ENCODE measurements at regions not wholly inside any gene's neighbourhood (a gene's known extent, or its start where the extent isn't known, plus 50 kb on each side); places are given as distances from the start of the nearest gene placed in this dataset.
"Not testable (repeated sequence)": the region's sequence is repeated elsewhere in the genome, so short reads cannot be mapped to it uniquely, and the experiment has no call there.

DNA sequence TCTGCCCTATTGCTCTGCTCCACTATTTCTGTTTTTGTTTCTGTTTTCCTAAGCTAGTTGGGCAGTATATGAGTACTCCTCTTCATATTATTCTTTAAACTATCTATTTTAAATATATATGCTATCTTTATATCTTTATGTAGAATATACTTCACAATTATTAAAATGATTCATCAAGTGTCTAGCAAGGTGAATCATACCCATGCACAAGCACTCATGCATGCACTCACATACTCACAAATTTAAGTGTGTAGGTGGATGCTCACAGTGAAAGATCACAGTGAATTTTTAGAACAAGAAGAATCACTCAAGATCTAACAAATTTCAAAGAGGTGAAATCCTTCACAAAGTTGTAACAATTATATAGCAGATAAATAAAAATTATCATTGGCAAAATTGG lies 435.6 kb upstream of the SLITRK5 start:
- DNase-seq = no peak

DNA sequence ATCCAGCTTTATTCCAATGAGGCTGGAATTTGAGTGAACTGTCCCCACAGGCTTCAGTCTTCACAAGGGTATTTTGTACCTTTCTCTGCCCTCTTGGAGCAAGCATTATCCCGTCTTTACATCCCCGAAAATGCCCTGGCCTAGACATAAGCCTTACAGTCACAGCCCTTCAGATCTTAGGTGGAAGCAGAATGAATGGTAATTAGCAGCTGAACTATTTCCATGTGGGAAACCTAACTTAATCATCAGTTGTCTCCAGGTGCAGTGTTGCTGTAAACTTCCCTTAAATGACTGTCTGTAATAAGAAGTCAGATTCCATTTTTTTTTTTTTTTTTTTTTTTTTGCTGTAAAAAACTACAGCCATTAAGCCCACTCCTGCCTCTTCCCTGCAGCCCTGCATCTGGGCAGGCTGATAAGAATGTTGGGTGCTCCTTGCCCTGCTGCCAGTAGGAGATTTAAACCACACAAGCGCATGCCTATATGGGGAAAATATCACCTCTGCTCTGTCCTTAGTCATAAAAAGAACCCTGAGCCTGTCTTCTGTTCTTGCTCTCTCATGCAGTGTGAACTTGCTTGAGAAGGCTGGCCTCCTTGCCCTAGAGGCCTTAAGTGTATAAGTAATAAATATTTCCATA lies 426.8 kb upstream of the SLITRK5 start:
- no peak for DNase-seq

DNA sequence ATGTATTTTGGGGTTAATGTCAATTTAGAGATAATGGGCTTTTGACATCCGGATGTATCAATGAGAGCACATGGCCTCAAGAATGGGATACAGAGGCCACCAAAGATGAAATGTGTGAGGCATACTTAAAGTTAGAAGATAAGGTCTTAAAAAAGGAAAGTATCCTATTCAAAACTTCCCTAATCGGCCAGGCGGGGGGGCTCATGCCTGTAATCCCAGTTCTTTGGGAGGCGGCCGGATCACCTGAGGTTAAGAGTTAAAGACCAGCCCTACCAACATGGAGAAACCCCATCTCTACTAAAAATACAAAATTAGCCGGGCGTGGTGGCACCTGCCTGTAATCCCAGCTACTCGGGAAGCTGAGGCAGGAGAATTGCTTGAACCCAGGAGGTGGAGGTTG lies 421.3 kb upstream of the SLITRK5 start:
- DNase-seq = not testable (repeated sequence)

DNA sequence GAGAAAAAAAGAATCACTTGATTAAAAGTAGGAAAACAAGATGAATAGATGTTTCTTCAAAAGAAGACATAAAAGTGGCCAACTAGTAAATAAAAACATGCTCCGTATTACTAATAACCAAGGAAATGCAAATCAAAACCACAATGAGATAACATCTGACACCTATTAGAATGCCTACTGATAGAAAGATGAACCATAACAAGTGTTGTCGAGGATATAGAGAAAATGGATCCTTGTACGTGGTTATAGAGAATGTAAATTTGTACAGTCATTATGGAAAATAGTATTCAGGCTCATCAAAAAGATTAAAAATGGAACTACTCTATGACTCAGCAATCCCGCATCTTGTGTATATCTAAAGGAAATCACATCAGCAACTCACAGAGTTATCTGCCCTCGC lies 415.8 kb upstream of the SLITRK5 start:
- DNase-seq = no peak

DNA sequence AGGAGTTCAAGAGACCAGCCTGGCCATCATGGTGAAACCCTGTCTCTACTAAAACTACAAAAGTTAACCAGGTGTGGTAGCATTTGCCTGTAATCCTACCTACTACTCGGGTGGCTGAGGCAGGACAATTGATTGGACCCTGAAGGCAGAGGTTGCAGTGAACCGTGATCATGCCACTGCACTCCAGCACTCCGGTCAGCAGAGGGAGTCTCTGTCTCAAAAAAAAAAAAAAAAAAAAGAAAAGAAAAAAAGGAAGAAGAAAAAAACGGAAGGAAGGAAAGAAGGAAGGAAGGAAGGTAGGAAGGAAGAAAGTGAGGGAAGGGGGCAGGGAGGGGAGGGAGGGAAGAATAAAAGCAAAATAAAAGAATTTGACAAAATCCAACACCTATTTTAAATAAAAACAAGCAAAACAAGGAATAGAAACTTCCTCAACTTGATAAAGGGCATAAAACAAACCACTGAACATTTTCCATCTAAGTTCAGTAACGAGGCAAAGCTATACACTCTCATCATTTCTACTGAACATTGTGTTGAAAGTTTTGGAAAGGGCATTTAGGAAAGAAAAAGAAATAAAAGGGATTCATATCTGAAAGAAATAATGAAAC lies 411.6 kb upstream of the SLITRK5 start:
- no peak for DNase-seq

DNA sequence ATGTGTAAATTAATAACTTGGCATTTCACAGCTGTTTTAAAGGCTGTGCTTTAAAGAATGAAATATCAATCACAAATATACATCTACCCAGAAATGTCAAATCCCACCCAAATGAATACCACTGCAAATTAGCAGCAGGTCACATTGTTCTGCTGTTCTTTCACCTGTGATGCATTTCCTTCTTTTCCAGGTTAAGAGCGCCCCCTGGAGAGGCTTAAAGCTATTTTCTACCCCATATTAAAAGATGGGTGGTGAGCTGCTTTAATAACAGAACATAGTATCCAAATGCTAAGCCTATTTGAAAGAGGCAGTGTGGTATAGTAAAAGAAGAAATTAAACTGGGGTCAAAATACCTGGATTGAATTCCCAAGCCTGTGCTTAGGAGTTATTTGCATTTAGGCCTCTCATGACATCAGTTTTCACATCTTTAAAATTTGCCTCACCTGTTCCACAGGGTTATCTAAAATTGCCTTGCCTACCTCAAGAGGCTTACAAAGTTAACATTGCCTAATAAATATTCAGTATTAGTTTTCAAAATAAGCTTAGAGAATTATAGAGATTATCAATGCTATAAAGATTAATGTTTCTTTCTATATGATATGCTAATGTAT lies 396.9 kb upstream of the SLITRK5 start:
- peak; percentile 81 for DNase-seq

DNA sequence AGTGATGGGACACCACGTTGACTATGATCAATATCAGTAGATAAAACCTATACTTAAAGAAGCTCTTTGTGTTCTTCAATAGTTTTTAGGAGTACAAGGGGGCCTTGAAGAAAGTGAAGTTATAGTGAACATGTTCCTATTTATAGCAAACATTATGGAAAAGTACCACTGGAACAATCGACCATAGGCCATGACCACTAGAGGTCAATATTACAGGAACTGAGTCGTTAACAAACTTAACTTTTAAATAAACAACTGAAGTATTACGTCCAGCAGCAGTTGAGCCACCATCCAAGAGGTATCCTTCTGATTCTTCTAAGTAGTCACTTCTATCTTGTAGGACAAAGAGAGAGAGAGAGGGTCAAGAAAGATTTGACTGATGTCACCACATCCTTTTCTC lies 391.0 kb upstream of the SLITRK5 start:
- DNase-seq = no peak

DNA sequence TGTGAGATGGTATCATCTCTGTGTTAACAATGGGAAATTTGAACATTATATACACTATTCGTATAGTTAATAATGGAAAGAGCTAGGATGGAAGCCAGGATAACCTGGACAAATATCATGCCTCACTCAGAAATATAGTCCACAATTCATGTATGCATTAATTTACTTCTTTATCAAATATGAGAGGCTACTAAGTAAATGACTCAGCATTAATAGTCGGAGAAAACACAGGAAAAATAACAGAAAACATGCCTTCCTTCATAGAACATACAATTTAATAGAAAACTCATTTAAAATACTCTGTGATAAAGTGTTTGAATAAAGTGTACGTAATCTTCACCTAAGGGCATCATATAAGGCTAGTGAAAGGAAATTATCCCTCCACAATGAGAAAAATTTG lies 383.4 kb upstream of the SLITRK5 start:
- no peak for DNase-seq

DNA sequence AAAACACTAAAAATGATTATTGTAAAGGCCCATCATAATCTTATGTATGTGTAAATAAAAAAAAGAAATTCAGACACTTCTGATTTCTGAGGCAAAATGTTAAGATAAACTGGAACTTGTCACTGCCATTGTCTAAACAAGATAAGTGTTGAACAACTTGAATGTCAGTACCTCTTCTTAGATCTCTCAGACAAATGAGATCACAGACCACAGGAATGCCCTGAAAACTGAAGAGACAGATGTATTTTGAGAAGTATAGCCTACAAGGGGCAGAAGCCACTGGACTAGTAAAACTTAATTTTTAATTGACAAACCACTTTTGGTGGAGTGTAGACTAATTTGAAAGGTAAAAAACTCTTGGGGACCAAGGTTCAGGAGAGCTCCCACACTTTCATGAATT lies 375.5 kb upstream of the SLITRK5 start:
- no peak for DNase-seq

DNA sequence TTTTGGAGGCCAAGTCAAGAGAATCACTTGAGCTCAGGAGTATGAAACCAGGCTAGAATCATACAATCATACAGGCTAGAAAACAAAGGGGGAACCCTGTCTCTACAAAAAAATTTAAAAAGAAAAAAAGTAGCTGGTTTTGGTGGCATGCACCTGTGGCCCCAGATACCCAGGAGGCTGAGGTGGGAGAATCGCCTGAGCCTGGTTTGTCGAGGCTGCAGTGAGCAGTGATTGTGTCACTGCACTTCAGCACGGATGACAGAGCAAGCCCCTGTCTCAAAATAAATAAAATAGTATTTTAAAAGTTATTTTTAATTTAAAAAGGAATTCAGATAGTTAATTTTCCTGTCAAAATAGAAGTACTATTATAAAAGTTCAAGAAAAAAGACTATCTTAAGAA lies 369.1 kb upstream of the SLITRK5 start:
- DNase-seq = no peak

DNA sequence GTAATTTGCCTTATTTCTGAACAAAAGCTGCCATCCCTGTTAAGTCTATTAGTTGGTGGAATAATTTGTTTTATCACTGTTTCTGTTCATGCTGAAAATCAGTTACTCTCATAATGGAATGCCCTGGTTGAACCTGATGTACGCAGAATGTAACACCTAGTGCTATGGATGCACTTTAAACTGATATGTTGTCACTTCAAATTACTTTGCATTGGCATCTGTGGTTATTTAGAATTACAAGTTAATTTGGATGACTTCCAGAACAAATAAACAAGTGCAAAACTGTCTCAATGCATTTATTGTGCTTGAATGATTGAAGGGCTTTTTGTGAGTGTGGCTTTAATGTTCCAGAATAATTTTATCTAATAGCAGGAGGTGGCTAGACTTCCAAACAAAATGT lies 368.2 kb upstream of the SLITRK5 start:
- peak; percentile 76 for DNase-seq

DNA sequence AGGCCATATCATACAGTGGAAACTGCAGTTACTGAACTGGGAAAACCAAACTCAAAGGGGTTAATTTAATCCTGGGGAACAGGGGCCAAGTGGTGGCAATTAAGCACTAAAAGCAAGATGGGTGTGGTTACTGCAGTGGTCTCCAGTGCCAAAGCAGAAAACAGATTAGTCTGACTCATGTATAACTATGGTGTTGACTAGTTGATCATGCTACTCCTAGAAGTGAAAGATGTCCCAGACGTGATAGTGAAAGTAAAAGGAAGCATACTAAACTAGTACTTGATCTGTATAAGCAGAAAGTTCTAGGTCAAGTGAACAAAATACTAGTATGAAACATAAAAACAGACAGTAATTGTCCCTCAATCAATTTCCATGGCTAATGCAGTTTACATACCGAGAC lies 360.0 kb upstream of the SLITRK5 start:
- DNase-seq = no peak

DNA sequence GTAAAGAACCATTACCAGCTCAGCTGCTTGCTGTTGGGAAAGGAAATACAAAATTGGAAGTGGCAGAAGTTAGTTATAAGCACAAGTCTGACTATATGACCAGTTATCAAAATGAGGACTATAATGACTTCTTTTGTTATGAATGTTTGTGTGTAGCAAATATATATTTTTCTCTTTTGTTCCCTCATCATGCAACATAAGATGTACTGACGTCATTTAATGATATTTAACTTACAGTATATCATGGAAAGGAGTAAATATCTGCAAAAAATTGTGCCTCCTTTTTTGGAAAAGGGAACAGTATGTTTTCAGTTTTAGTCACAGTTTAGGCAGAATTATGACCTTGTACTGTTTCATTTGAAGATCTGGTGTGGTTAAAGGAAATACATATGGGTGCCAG lies 356.3 kb upstream of the SLITRK5 start:
- DNase-seq = no peak

DNA sequence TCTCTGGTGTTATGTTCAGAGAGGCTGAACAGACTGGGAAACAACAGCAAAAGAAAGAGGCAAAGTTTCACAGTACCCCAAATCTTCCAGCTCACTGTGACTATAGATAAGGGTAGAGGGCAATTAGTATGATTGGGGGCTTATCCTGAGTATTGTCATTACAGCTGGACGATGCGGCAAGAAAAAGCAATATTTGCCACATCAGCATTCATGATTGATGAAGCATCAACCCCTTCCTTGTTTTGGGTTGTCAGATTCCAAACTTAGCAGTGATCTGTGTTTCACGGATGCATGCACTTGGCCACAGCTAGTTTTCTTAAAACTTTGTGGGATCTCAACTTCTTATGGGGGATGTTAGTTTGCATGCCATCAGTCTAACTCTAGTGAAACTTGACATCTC lies 348.8 kb upstream of the SLITRK5 start:
- DNase-seq = no peak

DNA sequence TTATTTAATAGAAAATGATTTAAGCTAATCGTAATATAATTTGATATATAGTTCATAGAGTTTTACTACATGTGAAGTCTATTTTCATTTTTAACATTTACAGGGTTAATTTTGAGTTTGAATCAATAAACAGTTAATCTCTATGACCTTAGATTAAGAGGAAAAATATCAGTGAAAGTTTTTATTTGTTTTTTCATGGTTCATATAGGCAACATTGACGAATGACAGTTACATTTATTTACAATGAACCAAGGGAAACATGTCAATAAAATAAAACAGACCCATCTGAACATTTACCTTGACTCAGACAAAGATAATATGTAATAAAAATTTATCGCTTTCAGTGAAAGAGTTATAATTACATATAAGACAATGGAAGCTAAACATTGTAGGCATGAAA lies 346.6 kb upstream of the SLITRK5 start:
- no peak for DNase-seq

DNA sequence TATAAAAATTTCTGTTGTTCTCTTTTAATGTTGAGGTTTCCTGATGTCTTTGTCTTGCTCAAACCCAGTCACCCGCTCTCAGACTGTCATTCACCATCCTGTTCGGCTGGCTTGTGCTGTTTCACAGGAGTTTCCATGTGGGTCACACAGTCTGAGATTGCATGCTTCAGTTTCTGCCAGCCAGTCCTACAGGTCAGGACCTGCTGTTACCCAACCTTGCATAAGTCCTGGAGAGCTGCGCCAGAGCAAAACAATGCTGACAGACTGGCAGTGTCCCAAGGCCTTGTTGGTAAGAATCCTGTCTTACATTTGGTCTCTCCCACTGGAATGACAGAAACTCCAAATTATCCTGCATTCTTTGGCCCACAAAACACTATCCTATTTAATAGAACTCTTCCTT lies 340.0 kb upstream of the SLITRK5 start:
- peak; percentile 52 for DNase-seq

DNA sequence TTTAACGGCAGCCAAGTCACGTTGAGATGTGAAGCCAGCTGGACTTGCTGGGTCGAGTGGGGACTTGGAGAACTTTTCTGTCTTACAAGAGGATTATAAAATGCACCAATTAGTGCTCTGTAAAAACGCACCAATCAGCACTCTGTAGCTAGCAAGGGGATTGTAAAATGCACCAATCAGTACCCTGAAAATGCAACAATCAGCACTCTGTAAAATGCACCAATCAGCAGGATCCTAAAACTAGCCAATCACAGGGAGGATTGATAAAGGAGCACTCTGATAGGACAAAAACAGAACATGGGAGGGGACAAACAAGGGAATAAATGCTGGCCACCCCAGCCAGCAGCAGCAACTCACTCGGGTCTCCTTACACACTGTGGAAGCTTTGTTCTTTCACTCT lies 337.6 kb upstream of the SLITRK5 start:
- no peak for DNase-seq

DNA sequence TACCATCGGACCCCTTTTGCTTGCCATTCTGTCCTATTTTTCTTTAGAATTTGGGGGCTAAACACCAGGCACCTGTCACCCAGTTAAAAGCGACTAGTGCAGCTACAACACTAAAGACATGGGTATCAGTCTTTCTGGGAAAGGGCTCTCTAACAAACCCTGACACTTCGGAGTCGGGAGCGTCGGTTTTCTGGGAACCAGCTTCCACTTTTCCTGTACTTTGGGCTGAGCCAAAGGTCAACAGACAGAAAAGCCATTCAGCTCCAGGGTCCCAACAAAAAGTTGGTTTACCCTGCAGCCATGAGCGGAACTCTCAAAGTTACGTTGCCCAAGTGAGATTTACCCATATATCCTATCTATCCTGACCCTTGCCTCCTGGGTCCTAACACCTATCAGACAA lies 337.0 kb upstream of the SLITRK5 start:
- DNase-seq = no peak

DNA sequence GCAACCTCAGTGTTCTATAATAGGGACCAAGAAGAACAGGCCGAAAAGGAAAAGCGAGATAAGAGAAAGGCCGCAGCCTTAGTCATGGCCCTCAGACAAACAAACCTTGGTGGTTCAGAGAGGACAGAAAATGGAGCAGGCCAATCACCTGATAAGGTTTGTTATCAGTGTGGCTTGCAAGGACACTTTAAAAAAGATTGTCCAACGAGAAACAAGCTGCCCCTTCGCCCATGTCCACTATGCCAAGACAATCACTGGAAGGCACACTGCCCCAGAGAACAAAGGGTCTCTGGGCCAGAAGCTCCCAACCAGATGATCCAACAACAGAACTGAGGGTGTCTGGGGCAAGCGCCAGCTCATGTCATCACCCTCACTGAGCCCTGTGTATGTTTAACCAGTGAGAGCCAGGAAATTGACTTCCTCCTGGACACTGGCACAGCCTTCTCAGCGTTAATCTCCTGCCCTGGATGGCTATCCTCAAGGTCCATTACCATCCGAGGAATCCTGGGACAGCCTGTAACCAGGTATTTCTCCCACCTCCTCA lies 334.8 kb upstream of the SLITRK5 start:
- not testable (repeated sequence) for DNase-seq

DNA sequence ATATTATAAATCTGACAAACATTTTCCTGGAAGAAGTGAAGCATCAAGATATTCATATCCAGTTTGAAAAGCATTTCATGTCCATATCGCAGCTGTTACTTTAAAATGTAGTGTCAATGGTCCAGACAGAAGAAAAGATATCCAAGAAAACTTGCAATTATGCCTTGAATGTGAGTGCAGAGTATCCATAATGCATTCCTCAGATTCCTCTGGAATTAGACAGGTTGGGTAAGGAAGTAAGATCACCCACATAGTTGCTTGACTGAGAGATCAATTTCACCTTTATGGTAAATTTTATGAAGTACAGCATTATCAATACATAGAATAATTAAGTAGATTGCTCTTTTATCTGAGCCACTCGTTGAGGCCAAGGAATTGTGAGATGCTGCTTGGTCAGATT lies 327.0 kb upstream of the SLITRK5 start:
- no peak for DNase-seq

DNA sequence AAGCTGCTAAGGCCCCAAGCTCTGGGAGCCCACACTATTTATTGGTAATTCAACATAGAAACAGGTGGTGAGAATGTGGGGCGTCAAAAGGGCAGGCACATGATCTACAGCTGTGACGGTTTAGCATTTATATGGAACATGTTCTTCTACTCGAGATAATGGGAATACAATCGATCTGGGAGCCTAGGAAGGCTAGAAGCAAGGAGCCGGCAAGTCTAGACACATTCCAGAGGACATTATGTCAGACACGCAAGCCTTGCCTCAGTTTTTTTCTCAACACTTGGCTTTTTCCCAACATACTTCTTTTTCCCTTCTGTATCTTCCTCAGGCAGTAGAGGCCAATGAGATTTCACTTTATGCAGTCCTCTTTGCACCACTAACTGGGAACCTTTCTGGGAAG lies 315.7 kb upstream of the SLITRK5 start:
- DNase-seq = no peak

DNA sequence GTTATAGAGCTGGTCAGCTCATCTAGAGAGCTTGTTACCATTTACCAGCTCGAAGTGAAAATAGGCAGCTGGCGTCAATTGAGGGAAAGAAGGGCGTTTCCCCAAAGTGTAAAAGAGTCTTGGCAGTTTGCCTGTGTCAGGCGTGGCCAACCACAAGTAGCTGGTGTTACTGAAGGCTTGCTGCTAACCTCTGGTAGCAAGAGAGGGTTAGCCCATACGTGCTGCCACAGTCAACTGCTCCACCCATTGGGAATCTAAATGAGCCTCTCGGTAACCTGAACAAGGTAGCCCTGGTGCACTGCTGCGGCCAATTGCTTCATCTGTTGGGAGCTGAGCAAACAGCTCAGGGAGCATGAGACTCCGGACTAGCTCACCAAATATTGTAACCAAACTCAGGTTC lies 314.9 kb upstream of the SLITRK5 start:
- no peak for DNase-seq

DNA sequence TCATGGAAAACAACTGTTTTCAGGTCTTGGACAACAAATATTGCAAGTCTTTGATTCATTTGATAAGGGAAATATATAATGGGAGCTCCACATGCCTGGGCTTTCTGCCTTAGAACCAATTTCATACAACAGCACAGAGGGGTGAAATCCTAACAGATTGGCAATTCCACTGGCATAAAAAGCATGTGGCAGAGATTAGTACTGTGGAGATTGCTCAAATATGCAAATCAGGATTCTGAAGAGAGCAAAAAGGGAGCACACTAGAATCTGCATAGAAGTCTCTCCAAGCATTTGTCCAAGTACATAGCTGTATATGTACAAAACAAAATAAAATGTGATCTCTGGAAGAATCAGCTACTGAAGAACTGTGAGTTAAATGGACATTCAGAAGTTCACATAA lies 312.9 kb upstream of the SLITRK5 start:
- DNase-seq = no peak

DNA sequence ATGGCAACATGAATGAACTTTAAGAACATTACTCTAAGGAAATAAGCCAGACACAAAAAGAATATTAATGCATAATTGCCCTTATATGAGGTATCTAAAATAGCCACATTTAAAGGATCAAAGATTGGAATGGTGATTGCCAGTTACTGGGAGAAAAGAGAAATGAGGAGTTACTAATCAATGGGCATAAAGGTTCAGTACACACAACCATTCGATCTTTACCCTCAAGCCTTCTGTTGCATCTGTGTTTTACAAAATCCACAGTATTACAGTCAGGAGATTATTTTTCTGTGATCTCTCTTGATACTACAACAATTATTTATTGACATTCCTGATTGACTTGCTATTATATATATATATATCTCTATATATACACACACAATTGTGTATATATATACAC lies 310.0 kb upstream of the SLITRK5 start:
- no peak for DNase-seq

DNA sequence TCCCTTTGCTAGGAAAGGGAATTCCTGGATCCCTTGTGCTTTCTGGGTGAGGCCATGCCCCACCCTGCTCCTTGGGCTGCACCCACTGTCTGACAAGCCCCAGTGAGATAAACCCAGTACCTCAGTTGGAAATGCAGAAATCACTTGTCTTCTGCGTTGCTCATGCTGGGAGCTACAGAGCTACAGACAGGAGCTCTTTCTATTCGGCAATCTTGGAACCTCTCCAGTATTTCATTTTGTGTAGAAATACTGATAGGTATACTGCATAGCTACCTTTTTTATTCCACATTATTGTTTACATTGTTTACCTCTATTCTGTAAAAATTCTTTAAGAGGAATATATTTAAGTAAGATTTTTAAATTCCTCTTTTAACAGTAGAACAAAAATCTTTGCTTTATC lies 302.5 kb upstream of the SLITRK5 start:
- no peak for DNase-seq
